SK-N-MC (cell line): ENCODE measurements at regions not wholly inside any gene's neighbourhood (a gene's known extent, or its start where the extent isn't known, plus 50 kb on each side); places are given as distances from the start of the nearest gene placed in this dataset.
A peak's percentile ranks its signal among the peaks of the same experiment; 100 is the strongest.

Experiments used
- DNase-seq: peaks from one replicate; pipeline ENCODE4 v3.0.0-alpha.2; 2011; ENCODE audit warnings: low read depth, low spot score
- H3K27ac ChIP-seq: fragments of 200-600 bp; sonication (generic); 2 replicates; pipeline ENCODE4 v1.5.1; 2016; ENCODE audit warnings: mixed run types
- H3K36me3 ChIP-seq: fragments of 200-600 bp; sonication (generic); 2 replicates; pipeline ENCODE4 v1.6.1; 2017; ENCODE audit warnings: antibody characterized with exemption, low read length, mixed read lengths; ENCODE audit not compliant: insufficient read depth
- H3K4me3 ChIP-seq: fragments of 200-600 bp; sonication (generic); 2 replicates; pipeline ENCODE4 v1.5.1; 2016
- H3K9ac ChIP-seq: fragments of 200-600 bp; sonication (generic); 2 replicates; pipeline ENCODE4 v1.8.0; 2017; ENCODE audit warnings: mixed run types, mixed read lengths; ENCODE audit not compliant: insufficient read length
- H3K9me3 ChIP-seq: fragments of 200-600 bp; sonication (generic); 2 replicates; pipeline ENCODE4 v1.6.1; 2017; ENCODE audit warnings: low read depth, mild to moderate bottlenecking, antibody characterized with exemption, low read length, moderate library complexity, mixed read lengths
- EZH2 ChIP-seq: fragments of 200-600 bp; sonication (generic); IDR thresholded peaks from one replicate; pipeline ENCODE4 v1.6.1; 2017; ENCODE audit warnings: antibody characterized with exemption
- FOXP2 ChIP-seq: optimal IDR thresholded peaks from 2 replicates; pipeline ENCODE3; 2011; ENCODE audit warnings: mild to moderate bottlenecking, moderate library complexity; ENCODE audit not compliant: insufficient read depth; ENCODE audit errors: extremely low read length, control extremely low read depth
- POLR2AphosphoS5 ChIP-seq: IDR thresholded peaks from 2 replicates; pipeline ENCODE4 v1.6.1; 2012; ENCODE audit warnings: mild to moderate bottlenecking, low read depth, low read length, borderline replicate concordance

DNA sequence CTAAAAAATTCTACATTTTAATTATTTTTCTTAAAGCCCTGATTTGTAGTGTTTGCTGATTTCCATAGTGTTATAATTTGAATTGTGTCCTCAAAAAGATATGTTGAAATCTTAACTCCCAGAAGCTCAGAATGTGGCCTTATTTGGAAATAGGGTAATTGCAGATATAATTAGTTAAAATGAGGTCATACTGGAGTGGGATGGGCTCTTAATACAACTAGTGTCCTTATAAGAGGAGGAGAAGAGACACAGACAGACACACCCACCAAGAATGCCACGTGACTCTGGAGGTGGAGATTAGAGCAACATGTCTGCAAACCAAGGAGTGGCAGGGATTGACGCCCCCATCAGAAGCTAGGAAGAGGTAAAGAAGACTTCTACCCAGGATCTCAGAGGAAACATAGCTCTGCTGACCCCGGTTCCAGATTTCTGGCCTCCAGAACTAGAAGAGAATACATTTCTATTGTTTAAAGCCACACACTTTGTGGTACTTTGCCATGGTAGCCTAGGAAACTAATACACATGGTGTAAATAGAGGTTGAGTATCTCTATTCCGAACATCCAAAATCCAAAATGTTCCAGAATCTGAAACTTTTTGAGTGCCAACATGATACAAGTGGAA lies 70.5 kb upstream of the IRF2 start:
- DNase-seq = no peak
- H3K27ac ChIP-seq = no peak overlapping the region
- TF ChIP-seq EZH2 (no peak), FOXP2 (no peak), POLR2AphosphoS5 (no peak)

DNA sequence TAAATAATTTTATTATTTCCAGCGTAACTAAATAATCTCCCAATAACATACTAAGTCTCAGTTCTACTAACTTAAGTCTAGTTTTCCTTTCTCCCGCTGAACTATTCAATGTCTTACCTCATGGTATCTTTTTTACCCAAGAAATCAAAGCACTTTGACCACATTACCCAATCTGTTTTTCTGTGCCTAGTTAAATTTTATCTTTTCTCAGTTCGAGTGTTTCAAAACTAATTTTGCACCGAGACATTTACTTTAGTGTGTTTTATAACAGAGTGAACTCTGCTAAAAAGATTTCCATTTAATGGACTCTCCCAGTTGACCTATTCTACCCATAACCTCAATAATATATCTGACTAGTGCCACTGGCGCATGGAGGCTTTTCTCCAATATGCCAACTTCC lies 67.6 kb upstream of the IRF2 start:
- no peaks in the 10 kb centered on the region for H3K9me3 ChIP-seq
- DNase-seq = no peak
- TF ChIP-seq EZH2 (no peak), POLR2AphosphoS5 (no peak), FOXP2 (no peak)
- no peak overlapping the region for H3K27ac ChIP-seq
- H3K4me3 ChIP-seq = no peak overlapping the region
- H3K36me3 ChIP-seq = no peaks in the 10 kb centered on the region
- H3K9ac ChIP-seq = no peak overlapping the region

More for the DNA sequence above, 70.5 kb upstream of the IRF2 start:
- Histone ChIP-seq H3K36me3 (no peaks in the 10 kb centered on the region), H3K4me3 (no peak overlapping the region), H3K9ac (no peak overlapping the region), H3K9me3 (no peaks in the 10 kb centered on the region)

- H3K9ac ChIP-seq = no peak overlapping the region
- TF ChIP-seq EZH2 = no peak
- TF ChIP-seq FOXP2 = no peak
- no peak for TF ChIP-seq POLR2AphosphoS5
- H3K36me3 ChIP-seq = no peaks in the 10 kb centered on the region
- H3K9me3 ChIP-seq = no peaks in the 10 kb centered on the region
- no peak for DNase-seq
- H3K4me3 ChIP-seq = no peak overlapping the region
- H3K27ac ChIP-seq = no peak overlapping the region
Observed at GRCh38 chr4:184540307-184540706, 66.0 kb upstream of the IRF2 start.

DNA sequence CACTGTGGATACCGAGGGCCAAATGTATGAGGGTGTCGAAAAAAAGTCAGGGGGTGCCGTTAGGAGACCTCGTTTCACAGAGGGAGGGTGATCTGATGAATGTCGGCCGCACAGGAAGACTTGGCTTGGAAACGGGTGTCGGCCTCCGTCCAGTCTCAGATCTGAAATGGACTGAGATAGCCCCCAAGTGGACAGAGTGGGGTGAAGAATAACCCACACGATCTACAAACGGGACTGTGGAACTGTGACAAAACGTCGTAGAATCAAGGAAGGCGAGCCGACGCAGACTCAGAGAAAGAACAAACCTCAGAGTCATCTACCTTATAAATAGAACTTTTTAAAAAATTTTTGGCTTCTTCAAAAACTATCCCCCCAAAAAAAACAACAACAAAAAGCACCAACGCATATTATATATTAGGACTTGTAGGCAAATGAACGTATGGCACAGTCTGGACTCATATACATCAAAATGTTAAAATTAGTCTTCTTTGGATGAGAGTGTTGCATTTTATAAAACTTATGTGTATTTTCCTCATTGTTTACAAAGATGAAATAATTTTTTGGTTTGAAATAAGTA lies 63.8 kb upstream of the IRF2 start:
- no peak for DNase-seq
- TF ChIP-seq POLR2AphosphoS5 (no peak), FOXP2 (no peak), EZH2 (no peak)

DNA sequence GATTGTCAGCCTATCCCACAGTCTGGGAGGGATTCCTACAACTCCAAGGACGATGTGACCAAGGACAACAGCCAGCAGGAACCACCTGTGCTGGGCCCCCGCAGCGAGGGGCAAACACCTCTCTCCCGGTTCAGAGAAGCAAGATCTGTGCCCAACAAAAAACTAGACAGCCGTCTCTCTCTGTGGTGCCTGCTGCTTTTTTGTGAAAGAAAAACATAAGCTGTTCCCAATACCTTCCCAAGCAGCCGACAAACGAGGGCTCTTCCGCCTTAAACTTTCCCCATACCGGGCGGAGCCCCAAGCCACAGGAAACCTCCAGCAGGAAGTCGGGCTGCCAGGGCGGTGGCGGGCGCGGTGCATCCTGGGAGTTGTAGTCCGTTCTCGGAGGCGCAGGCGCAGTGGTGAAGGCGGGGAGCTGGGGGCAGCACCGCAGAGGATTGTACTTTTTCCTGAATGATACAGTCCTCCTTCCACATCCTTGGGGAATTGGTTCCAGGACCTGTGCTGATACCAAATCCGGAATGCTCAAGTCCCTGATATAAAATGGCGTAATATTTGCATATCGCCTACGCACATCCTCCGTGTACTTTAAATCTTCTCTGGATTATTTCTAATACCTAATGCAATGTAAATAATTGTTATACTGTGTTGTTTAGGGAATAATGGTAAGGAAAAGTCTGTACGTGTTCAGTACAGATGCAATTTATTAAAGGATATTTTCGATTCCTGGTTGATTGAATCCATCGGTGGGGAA lies 63.1 kb upstream of the IRF2 start:
- Histone ChIP-seq H3K27ac (peak overlapping the region; percentile 39; the same call in 1 of the 2 replicates), H3K36me3 (no peaks in the 10 kb centered on the region), H3K9me3 (no peaks in the 10 kb centered on the region), H3K9ac (peak overlapping the region; percentile 86), H3K4me3 (peak overlapping the region; percentile 83)
- no peak for TF ChIP-seq FOXP2
- TF ChIP-seq POLR2AphosphoS5 = peak; percentile 93
- DNase-seq = peak; percentile 78

More for the DNA sequence above, 63.8 kb upstream of the IRF2 start:
- no peaks in the 10 kb centered on the region for H3K9me3 ChIP-seq
- no peak overlapping the region for H3K9ac ChIP-seq
- H3K36me3 ChIP-seq = no peaks in the 10 kb centered on the region
- H3K4me3 ChIP-seq = peak overlapping the region; percentile 83
- H3K27ac ChIP-seq = no peak overlapping the region

- H3K9ac ChIP-seq = peak overlapping the region; percentile 86
- H3K36me3 ChIP-seq = no peaks in the 10 kb centered on the region
- H3K9me3 ChIP-seq = no peaks in the 10 kb centered on the region
- no peak for DNase-seq
- peak overlapping the region; percentile 83 for H3K4me3 ChIP-seq
- TF ChIP-seq EZH2 (no peak), POLR2AphosphoS5 (no peak), FOXP2 (no peak)
- peak overlapping the region; percentile 39; the same call in 1 of the 2 replicates for H3K27ac ChIP-seq
Observed at GRCh38 chr4:184536881-184537248, 62.5 kb upstream of the IRF2 start.

DNA sequence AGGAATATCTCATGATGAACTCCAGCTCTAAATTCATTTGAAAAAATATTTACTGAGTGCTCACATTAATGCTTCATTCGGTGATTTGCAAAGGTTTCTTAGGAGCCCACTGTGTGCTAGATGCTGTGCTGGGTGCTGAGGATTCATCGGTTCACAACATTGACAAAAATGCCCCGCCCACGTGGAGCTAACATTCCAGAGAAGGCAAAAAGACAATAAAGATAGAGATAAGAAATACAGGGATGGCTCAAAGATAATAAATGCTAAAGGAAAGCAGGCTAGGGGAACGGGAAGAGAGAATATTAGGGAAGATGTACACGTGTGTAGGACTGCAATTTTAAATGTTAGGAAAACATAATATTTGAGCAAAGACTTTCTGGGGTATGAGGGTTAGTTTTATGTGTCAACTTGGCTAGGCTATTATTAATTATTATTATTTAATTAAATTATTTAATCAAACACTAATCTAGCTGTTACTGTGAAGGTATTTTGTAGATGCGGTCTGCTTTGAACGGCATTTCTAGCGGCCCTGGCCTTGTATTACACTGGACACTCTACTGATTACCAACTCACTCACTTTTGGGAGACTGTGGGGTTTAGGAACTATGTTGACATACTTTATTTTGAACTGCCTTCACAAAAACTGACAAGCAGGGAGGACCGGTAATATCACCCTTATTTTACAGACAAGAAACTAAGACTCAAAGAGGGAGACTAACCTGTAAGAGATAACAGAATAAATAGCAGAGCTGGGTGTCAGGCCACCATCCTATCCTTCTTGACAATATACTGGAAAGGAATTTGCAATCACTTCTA lies 61.9 kb upstream of the IRF2 start:
- TF ChIP-seq FOXP2 (no peak), POLR2AphosphoS5 (no peak), EZH2 (no peak)
- Histone ChIP-seq H3K27ac (no peak overlapping the region), H3K4me3 (peak overlapping the region; percentile 83), H3K9me3 (no peaks in the 10 kb centered on the region), H3K9ac (peak overlapping the region; percentile 86), H3K36me3 (no peaks in the 10 kb centered on the region)
- DNase-seq = no peak
